MM.1S (cell line): ENCODE measurements at regions not wholly inside any gene's neighbourhood (a gene's known extent, or its start where the extent isn't known, plus 50 kb on each side); places are given as distances from the start of the nearest gene placed in this dataset.

ENCODE experiments used
- DNase-seq: peaks from one replicate; pipeline ENCODE4 v3.0.0-alpha.2; 2015
- H2AFZ ChIP-seq: fragments of 300-600 bp; sonication (generic); 2 replicates; pipeline ENCODE4 v1.6.0; 2016; ENCODE audit warnings: antibody characterized with exemption, low read length
- H3F3A ChIP-seq: fragments of 300-600 bp; sonication (generic); 2 replicates; pipeline ENCODE4 v1.6.1; 2016; ENCODE audit warnings: mild to moderate bottlenecking, antibody characterized with exemption, low read length, moderate library complexity, mixed read lengths; ENCODE audit not compliant: insufficient read depth
- H3K27ac ChIP-seq: fragments of 300-600 bp; sonication (generic); 2 replicates; pipeline ENCODE4 v1.5.1; 2016; ENCODE audit warnings: mild to moderate bottlenecking, low read length
- H3K27me3 ChIP-seq: fragments of 300-600 bp; sonication (generic); replicated peaks from 2 replicates; pipeline ENCODE4 v1.6.0; 2016; ENCODE audit warnings: low read length; ENCODE audit not compliant: insufficient read depth
- H3K36me3 ChIP-seq: fragments of 300-600 bp; sonication (generic); replicated peaks from 2 replicates; pipeline ENCODE4 v1.6.1; 2016; ENCODE audit warnings: mild to moderate bottlenecking, low read length, mixed read lengths; ENCODE audit not compliant: insufficient read depth
- H3K4me1 ChIP-seq: fragments of 300-600 bp; sonication (generic); 2 replicates; pipeline ENCODE4 v1.6.1; 2016; ENCODE audit warnings: low read length, mixed read lengths
- H3K4me2 ChIP-seq: fragments of 300-600 bp; sonication (generic); 2 replicates; pipeline ENCODE4 v1.6.0; 2016; ENCODE audit warnings: low read depth, low read length
- H3K4me3 ChIP-seq: fragments of 300-600 bp; sonication (generic); 2 replicates; pipeline ENCODE4 v1.5.1; 2016; ENCODE audit warnings: low read length, mixed read lengths
- H3K79me2 ChIP-seq: fragments of 300-600 bp; sonication (generic); 2 replicates; pipeline ENCODE4 v1.6.1; 2016; ENCODE audit warnings: mixed run types, low read length, mixed read lengths
- H3K9ac ChIP-seq: fragments of 300-600 bp; sonication (generic); 2 replicates; pipeline ENCODE4 v1.6.1; 2016; ENCODE audit warnings: low read length, mixed read lengths
- H3K9me2 ChIP-seq: fragments of 300-600 bp; sonication (generic); replicated peaks from 2 replicates; pipeline ENCODE4 v1.6.1; 2016; ENCODE audit warnings: mild to moderate bottlenecking, low read length, mixed read lengths; ENCODE audit not compliant: insufficient read depth
- H3K9me3 ChIP-seq: fragments of 300-600 bp; sonication (generic); replicated peaks from 2 replicates; pipeline ENCODE4 v1.6.1; 2016; ENCODE audit warnings: mild to moderate bottlenecking, low read length, mixed read lengths; ENCODE audit not compliant: insufficient read depth
- H4K20me1 ChIP-seq: fragments of 300-600 bp; sonication (generic); 2 replicates; pipeline ENCODE4 v1.6.1; 2016; ENCODE audit warnings: mild to moderate bottlenecking, low read length, moderate library complexity, mixed read lengths; ENCODE audit not compliant: insufficient read depth
- CTCF ChIP-seq: fragments of 300-600 bp; sonication (generic); IDR thresholded peaks from 2 replicates; pipeline ENCODE4 v1.5.1; 2016; ENCODE audit warnings: antibody characterized with exemption, low read length, mixed read lengths
- EZH2 ChIP-seq: fragments of 300-600 bp; sonication (generic); optimal IDR thresholded peaks from 2 replicates; pipeline ENCODE3; 2017; ENCODE audit warnings: low read depth, mild to moderate bottlenecking, antibody characterized with exemption, low read length, mixed read lengths
- EZH2phosphoT487 ChIP-seq: fragments of 300-600 bp; sonication (generic); IDR thresholded peaks from 2 replicates; pipeline ENCODE4 v1.6.1; 2018; ENCODE audit warnings: antibody characterized with exemption, low read length

GRCh38 chr2:226631671-226632070 is 167.9 kb downstream of the IRS1 start:
- no peak for DNase-seq
- no peak overlapping the region for H2AFZ ChIP-seq

GRCh38 chr2:226631187-226631586 is 168.4 kb downstream of the IRS1 start:
- Histone ChIP-seq H3K9ac (no peak overlapping the region), H3K79me2 (no peaks in the 10 kb centered on the region), H3K4me3 (no peak overlapping the region), H3F3A (no peaks in the 10 kb centered on the region), H2AFZ (no peak overlapping the region), H3K36me3 (no peaks in the 10 kb centered on the region), H3K4me1 (no peaks in the 10 kb centered on the region), H3K4me2 (no peak overlapping the region), H4K20me1 (no peaks in the 10 kb centered on the region), H3K9me2 (no peaks in the 10 kb centered on the region), H3K27me3 (no peaks in the 10 kb centered on the region), H3K27ac (no peak overlapping the region), H3K9me3 (no peaks in the 10 kb centered on the region)
- DNase-seq = no peak
- TF ChIP-seq EZH2 (no peak), CTCF (no peak), EZH2phosphoT487 (no peak)

More at GRCh38 chr2:226631671-226632070, 167.9 kb downstream of the IRS1 start:
- Histone ChIP-seq H3K4me1 (no peaks in the 10 kb centered on the region), H3K9ac (no peak overlapping the region), H3K36me3 (no peaks in the 10 kb centered on the region), H4K20me1 (no peaks in the 10 kb centered on the region), H3K9me2 (no peaks in the 10 kb centered on the region), H3K27ac (no peak overlapping the region), H3K4me2 (no peak overlapping the region), H3K27me3 (no peaks in the 10 kb centered on the region), H3K4me3 (no peak overlapping the region), H3K79me2 (no peaks in the 10 kb centered on the region), H3K9me3 (no peaks in the 10 kb centered on the region), H3F3A (no peaks in the 10 kb centered on the region)
- TF ChIP-seq EZH2 = no peak
- no peak for TF ChIP-seq CTCF
- no peak for TF ChIP-seq EZH2phosphoT487

GRCh38 chr2:226625946-226626345 is 173.7 kb downstream of the IRS1 start:
- H3K9me2 ChIP-seq = no peaks in the 10 kb centered on the region
- no peaks in the 10 kb centered on the region for H4K20me1 ChIP-seq
- no peak overlapping the region for H3K4me2 ChIP-seq
- H3K79me2 ChIP-seq = no peaks in the 10 kb centered on the region
- TF ChIP-seq CTCF (no peak), EZH2phosphoT487 (no peak), EZH2 (no peak)
- no peaks in the 10 kb centered on the region for H3F3A ChIP-seq
- no peaks in the 10 kb centered on the region for H3K4me1 ChIP-seq
- no peaks in the 10 kb centered on the region for H3K27me3 ChIP-seq
- no peaks in the 10 kb centered on the region for H3K36me3 ChIP-seq
- no peak overlapping the region for H2AFZ ChIP-seq
- H3K27ac ChIP-seq = no peak overlapping the region
- no peak for DNase-seq
- no peak overlapping the region for H3K9ac ChIP-seq
- no peak overlapping the region for H3K4me3 ChIP-seq
- H3K9me3 ChIP-seq = no peaks in the 10 kb centered on the region
